Common myeloid progenitor, CD34-positive (primary cell): ENCODE measurements at regions not wholly inside any gene's neighbourhood (a gene's known extent, or its start where the extent isn't known, plus 50 kb on each side); places are given as distances from the start of the nearest gene placed in this dataset.

Experiments
- CTCF ChIA-PET: fragments of 350-600 bp; sonication (Branson Sonifier 250); formaldehyde crosslinking; loops from one replicate; lab custom pipeline; 2021; ENCODE audit warnings: antibody characterized with exemption; lab: Charles Lee
- POLR2A ChIA-PET: fragments of 350-600 bp; sonication (Branson Sonifier 250); formaldehyde crosslinking; loops from one replicate; lab custom pipeline; 2021; ENCODE audit warnings: antibody characterized with exemption; lab: Charles Lee
- DNase-seq, 3 donors: peaks; one replicate each; pipeline versions ENCODE4 v3.0.0 to v3.0.0-alpha.2; 2013
- H3K27ac ChIP-seq, 2 experiments: 1 replicate in 1 of 2; 2 replicates in 1 of 2; pipeline ENCODE4 v1.7.0; 2013; ENCODE audit warnings: inconsistent platforms in 2 of 2, low read length in 2 of 2, mild to moderate bottlenecking in 2 of 2, low read depth in 1 of 2, moderate library complexity in 1 of 2; ENCODE audit not compliant: severe bottlenecking in 2 of 2, insufficient read depth in 1 of 2, poor library complexity in 1 of 2
- H3K27me3 ChIP-seq, 5 experiments: replicated peaks in 2 of 5; 1 replicate in 3 of 5; 2 replicates in 2 of 5; pipeline versions ENCODE4 v1.6.1 to v1.7.0; 2013; ENCODE audit warnings: low read length in 4 of 5, mild to moderate bottlenecking in 2 of 5, moderate library complexity in 2 of 5, inconsistent platforms in 1 of 5; ENCODE audit not compliant: insufficient read depth in 5 of 5, control insufficient read depth in 4 of 5
- H3K36me3 ChIP-seq, 4 experiments: 1 replicate in 2 of 4; 2 replicates in 2 of 4; pipeline versions ENCODE4 v1.6.1 to v1.7.0; 2013; ENCODE audit warnings: low read length in 3 of 4, control low read depth in 1 of 4, mild to moderate bottlenecking in 1 of 4; ENCODE audit not compliant: control insufficient read depth in 4 of 4, insufficient read depth in 4 of 4
- H3K4me1 ChIP-seq, 4 experiments: 1 replicate in 3 of 4; 2 replicates in 1 of 4; pipeline versions ENCODE4 v1.6.1 to v1.7.1; 2013; ENCODE audit warnings: low read length in 3 of 4, mild to moderate bottlenecking in 3 of 4, control low read depth in 1 of 4, inconsistent platforms in 1 of 4, moderate library complexity in 1 of 4; ENCODE audit not compliant: control insufficient read depth in 4 of 4, insufficient read depth in 4 of 4; ENCODE audit errors: control extremely low read depth in 1 of 4
- H3K4me3 ChIP-seq, 7 experiments: 1 replicate in 4 of 7; 2 replicates in 3 of 7; pipeline versions ENCODE4 v1.5.1 to v1.7.0; 2013; ENCODE audit warnings: mild to moderate bottlenecking in 7 of 7, low read length in 6 of 7, moderate library complexity in 6 of 7, inconsistent platforms in 2 of 7, low read depth in 2 of 7, control low read depth in 1 of 7; ENCODE audit not compliant: insufficient read depth in 4 of 7, control insufficient read depth in 1 of 7; ENCODE audit errors: extremely low read depth in 1 of 7
- H3K9me3 ChIP-seq, 5 experiments: 1 replicate in 4 of 5; 2 replicates in 1 of 5; pipeline versions ENCODE4 v1.6.1 to v1.7.1; 2013; ENCODE audit warnings: low read length in 4 of 5, mild to moderate bottlenecking in 2 of 5, inconsistent platforms in 1 of 5, low read depth in 1 of 5, moderate library complexity in 1 of 5; ENCODE audit not compliant: control insufficient read depth in 4 of 5, insufficient read depth in 2 of 5; ENCODE audit errors: control extremely low read depth in 1 of 5
- WGBS: methylation state at CpG from one replicate; pipeline ENCODE4 v1.1.5; 2013; ENCODE audit not compliant: insufficient coverage; 5-methylcytosine and 5-hydroxymethylcytosine counted together

GRCh38 chr10:29920408-29921070 is 138.8 kb downstream of the JCAD start:
- WGBS = 97% methylated on average over 6 of the region's 9 CpGs
- peaks cover 0 to 5% (median 2%) of the 10 kb centered on the region in 5 experiments for H3K9me3 ChIP-seq
- peak in 2 of 3 donors; percentile 38 to 42 for DNase-seq
- H3K36me3 ChIP-seq = no peaks in the 10 kb centered on the region
- peak overlapping the region in 1 of 7 experiments; percentile 19 for H3K4me3 ChIP-seq
- H3K4me1 ChIP-seq = peaks cover 2 to 53% (median 31%) of the 10 kb centered on the region in 4 experiments
- H3K27me3 ChIP-seq = no peaks in the 10 kb centered on the region
- ChIA-PET CTCF (interaction anchor here (1.0 to 1.9 kb wide), 2 partner anchors 30 to 47 kb away, joined by 3 to 4 read pairs; no protein-coding TSS in a partner anchor), POLR2A (no interaction called here)
- H3K27ac ChIP-seq = no peak overlapping the region

GRCh38 chr10:29918623-29919400 is 140.6 kb downstream of the JCAD start:
- no peaks in the 10 kb centered on the region for H3K36me3 ChIP-seq
- 83% methylated on average over 3 of the region's 3 CpGs for WGBS
- ChIA-PET CTCF (interaction anchor here (1.1 to 1.6 kb wide), 2 partner anchors 16 to 17 kb away, joined by 3 to 4 read pairs; no protein-coding TSS in a partner anchor), POLR2A (interaction anchor here (1.7 kb wide), 1 partner anchor 30 kb away, joined by 4 read pairs; no protein-coding TSS in a partner anchor)
- no peak for DNase-seq
- H3K27ac ChIP-seq = no peak overlapping the region
- no peaks in the 10 kb centered on the region for H3K27me3 ChIP-seq
- H3K4me1 ChIP-seq = peaks cover 2 to 57% (median 31%) of the 10 kb centered on the region in 4 experiments
- H3K9me3 ChIP-seq = no peaks in the 10 kb centered on the region
- no peak overlapping the region for H3K4me3 ChIP-seq

GRCh38 chr10:29917311-29917710 is 142.1 kb downstream of the JCAD start:
- ChIA-PET POLR2A (interaction anchor here (0.5 kb wide), 1 partner anchor 37 kb away, joined by 4 read pairs; no protein-coding TSS in a partner anchor), CTCF (interaction anchor here (0.5 to 1.6 kb wide), 3 partner anchors 15 to 616 kb away, joined by 3 read pairs; no protein-coding TSS in a partner anchor)
- peak overlapping the region in 2 of 7 experiments; percentile 8 to 25 for H3K4me3 ChIP-seq
- DNase-seq = peak; percentile 87 to 97 (median 93)
- peak overlapping the region in 1 of 2 experiments; percentile 32 for H3K27ac ChIP-seq
- WGBS = no CpG with 5 or more reads among the region's 4 CpGs
- no peaks in the 10 kb centered on the region for H3K27me3 ChIP-seq
- H3K4me1 ChIP-seq = peaks cover 2 to 53% (median 25%) of the 10 kb centered on the region in 4 experiments
- H3K36me3 ChIP-seq = no peaks in the 10 kb centered on the region
- H3K9me3 ChIP-seq = no peaks in the 10 kb centered on the region

GRCh38 chr10:29916669-29917068 is 142.7 kb downstream of the JCAD start:
- Histone ChIP-seq H3K36me3 (no peaks in the 10 kb centered on the region), H3K27me3 (no peaks in the 10 kb centered on the region), H3K27ac (no peak overlapping the region), H3K4me3 (peak overlapping the region in 1 of 7 experiments; percentile 8), H3K9me3 (no peaks in the 10 kb centered on the region), H3K4me1 (peaks cover 2 to 51% (median 24%) of the 10 kb centered on the region in 4 experiments)
- 95% methylated on average over 4 of the region's 4 CpGs for WGBS
- POLR2A ChIA-PET = no interaction called here
- peak in 1 of 3 donors; percentile 19 for DNase-seq
- CTCF ChIA-PET = interaction anchor here (1.2 kb wide), 2 partner anchors 15 to 82 kb away, joined by 3 to 4 read pairs; no protein-coding TSS in a partner anchor

GRCh38 chr10:29914986-29915785 is 144.2 kb downstream of the JCAD start:
- no peak overlapping the region for H3K27ac ChIP-seq
- no peaks in the 10 kb centered on the region for H3K36me3 ChIP-seq
- no peaks in the 10 kb centered on the region for H3K27me3 ChIP-seq
- CTCF ChIA-PET = interaction anchor here (1.2 to 1.3 kb wide), 3 partner anchors 13 to 83 kb away, joined by 3 to 4 read pairs (median 3); no protein-coding TSS in a partner anchor
- no peak overlapping the region for H3K4me3 ChIP-seq
- POLR2A ChIA-PET = no interaction called here
- WGBS = 100% methylated on average over 2 of the region's 3 CpGs
- DNase-seq = no peak
- H3K4me1 ChIP-seq = peaks cover 2 to 37% (median 18%) of the 10 kb centered on the region in 4 experiments
- H3K9me3 ChIP-seq = no peaks in the 10 kb centered on the region

- H3K27me3 ChIP-seq = no peaks in the 10 kb centered on the region
- WGBS = 10% methylated on average over 5 of the region's 6 CpGs
- H3K9me3 ChIP-seq = no peaks in the 10 kb centered on the region
- DNase-seq = peak; percentile 35 to 74 (median 68)
- CTCF ChIA-PET = no interaction called here
- POLR2A ChIA-PET = no interaction called here
- no peaks in the 10 kb centered on the region for H3K36me3 ChIP-seq
- peak overlapping the region in 1 of 7 experiments; percentile 42 for H3K4me3 ChIP-seq
- no peak overlapping the region for H3K27ac ChIP-seq
- peaks cover 4 to 9% (median 8%) of the 10 kb centered on the region in 4 experiments for H3K4me1 ChIP-seq
These were observed 150.4 kb downstream of the JCAD start for GRCh38 chr10:29908962-29909361.
